Endodermal cell (in vitro differentiated cells): ENCODE measurements at regions not wholly inside any gene's neighbourhood (a gene's known extent, or its start where the extent isn't known, plus 50 kb on each side); places are given as distances from the start of the nearest gene placed in this dataset.

Experiments
- DNase-seq: peaks from one replicate; pipeline ENCODE4 v3.0.0-alpha.2; 2017
- H3K27ac ChIP-seq: 2 replicates; pipeline ENCODE4 v1.5.1; 2013; ENCODE audit warnings: mild to moderate bottlenecking, low read depth, low read length, moderate library complexity
- H3K27me3 ChIP-seq: 2 replicates; pipeline ENCODE4 v1.6.1; 2013; ENCODE audit warnings: mild to moderate bottlenecking, low read length, moderate library complexity; ENCODE audit not compliant: insufficient read depth, control insufficient read depth, poor library complexity, severe bottlenecking
- H3K36me3 ChIP-seq: 2 replicates; pipeline ENCODE4 v1.7.0; 2013; ENCODE audit warnings: mild to moderate bottlenecking, low read length, moderate library complexity; ENCODE audit not compliant: control insufficient read depth, insufficient read depth
- H3K4me1 ChIP-seq: one replicate; pipeline ENCODE4 v1.7.0; 2013; ENCODE audit warnings: low read length; ENCODE audit not compliant: control insufficient read depth, insufficient read depth
- H3K4me3 ChIP-seq: 2 replicates; pipeline ENCODE4 v1.5.1; 2013; ENCODE audit warnings: mild to moderate bottlenecking, low read length, moderate library complexity
- H3K9ac ChIP-seq: 2 replicates; pipeline ENCODE4 v1.6.1; 2013; ENCODE audit warnings: mild to moderate bottlenecking, low read length, moderate library complexity; ENCODE audit not compliant: poor library complexity, severe bottlenecking; ENCODE audit errors: extremely low read depth
- H3K9me3 ChIP-seq: 2 replicates; pipeline ENCODE4 v1.6.1; 2013; ENCODE audit warnings: mild to moderate bottlenecking, low read length, moderate library complexity; ENCODE audit not compliant: control insufficient read depth
- H3K27ac Mint-ChIP-seq: 2 replicates; pipeline ENCODE4 v1.8.0; 2020; ENCODE audit warnings: mixed read lengths
- H3K27me3 Mint-ChIP-seq: 2 replicates; pipeline ENCODE4 v1.8.0; 2021; ENCODE audit warnings: mild to moderate bottlenecking, mixed read lengths; ENCODE audit not compliant: insufficient read depth
- H3K36me3 Mint-ChIP-seq: 2 replicates; pipeline ENCODE4 v1.8.0; 2020; ENCODE audit warnings: low read depth, mixed read lengths
- H3K4me1 Mint-ChIP-seq: 2 replicates; pipeline ENCODE4 v1.8.0; 2020; ENCODE audit warnings: mixed read lengths
- H3K4me3 Mint-ChIP-seq: 2 replicates; pipeline ENCODE4 v1.8.0; 2020; ENCODE audit warnings: mild to moderate bottlenecking, moderate library complexity, mixed read lengths
- H3K9me3 Mint-ChIP-seq: 2 replicates; pipeline ENCODE4 v1.8.0; 2020; ENCODE audit warnings: mild to moderate bottlenecking, mixed read lengths
- CTCF ChIP-seq: fragments of 200-600 bp; sonication (generic); conservative IDR thresholded peaks from 2 replicates; pipeline ENCODE4 v1.5.0; 2021; ENCODE audit warnings: antibody characterized with exemption, mild to moderate bottlenecking
- WGBS, 2 experiments: methylation state at CpG; one replicate each; pipeline versions ENCODE4 v1.1.5 to v1.1.7; 2013; ENCODE audit warnings: missing lambda C conversion rate in 2 of 2, mixed read lengths in 1 of 2; ENCODE audit not compliant: insufficient coverage in 1 of 2, insufficient read length in 1 of 2; 5-methylcytosine and 5-hydroxymethylcytosine counted together

- no peaks in the 10 kb centered on the region for H3K27me3 ChIP-seq
- H3K4me3 Mint-ChIP-seq, result no peak overlapping the region
- H3K27me3 Mint-ChIP-seq, result no peaks in the 10 kb centered on the region
- TF ChIP-seq CTCF, result no peak
- peaks cover under 1% of the 10 kb centered on the region for H3K36me3 Mint-ChIP-seq
- H3K27ac Mint-ChIP-seq, result no peak overlapping the region
- WGBS, 2 experiments, result 80% methylated on average over 1 of the region's 2 CpGs; no CpG with 5 or more reads in 1 of the 2 experiments
- peaks cover 19% of the 10 kb centered on the region for H3K9me3 Mint-ChIP-seq
- no peaks in the 10 kb centered on the region for H3K36me3 ChIP-seq
- no peak overlapping the region for H3K4me3 ChIP-seq
- no peak for DNase-seq
- H3K9ac ChIP-seq, result no peak overlapping the region
- peaks cover 49% of the 10 kb centered on the region for H3K9me3 ChIP-seq
- H3K4me1 Mint-ChIP-seq, result peaks cover 10% of the 10 kb centered on the region
- H3K4me1 ChIP-seq, result no peaks in the 10 kb centered on the region
- no peak overlapping the region for H3K27ac ChIP-seq
Observed at GRCh38 chr18:71209944-71210343, 921.1 kb downstream of the SOCS6 start.

GRCh38 chr18:71194438-71194837 is 905.6 kb downstream of the SOCS6 start:
- 71% methylated on average over 1 of the region's 1 CpG; no CpG with 5 or more reads in 1 of the 2 experiments for WGBS, 2 experiments
- no peak for TF ChIP-seq CTCF

GRCh38 chr18:71189581-71189980 is 900.7 kb downstream of the SOCS6 start:
- Histone ChIP-seq H3K4me1 (no peaks in the 10 kb centered on the region), H3K4me3 (no peak overlapping the region), H3K9me3 (peaks cover 53% of the 10 kb centered on the region), H3K27me3 (no peaks in the 10 kb centered on the region), H3K36me3 (no peaks in the 10 kb centered on the region), H3K27ac (no peak overlapping the region), H3K9ac (no peak overlapping the region)
- 38 to 69% methylated on average over 1 to 3 of the region's 3 CpGs for WGBS, 2 experiments
- no peaks in the 10 kb centered on the region for H3K4me1 Mint-ChIP-seq
- H3K27ac Mint-ChIP-seq, result no peak overlapping the region
- H3K9me3 Mint-ChIP-seq, result no peaks in the 10 kb centered on the region
- peaks cover 5% of the 10 kb centered on the region for H3K27me3 Mint-ChIP-seq
- no peaks in the 10 kb centered on the region for H3K36me3 Mint-ChIP-seq
- no peak overlapping the region for H3K4me3 Mint-ChIP-seq
- no peak for DNase-seq
- no peak for TF ChIP-seq CTCF

More at GRCh38 chr18:71194438-71194837, 905.6 kb downstream of the SOCS6 start:
- no peaks in the 10 kb centered on the region for H3K36me3 Mint-ChIP-seq
- H3K4me3 Mint-ChIP-seq, result no peak overlapping the region
- no peak for DNase-seq
- Histone ChIP-seq H3K36me3 (no peaks in the 10 kb centered on the region), H3K4me1 (no peaks in the 10 kb centered on the region), H3K27ac (no peak overlapping the region), H3K9me3 (peaks cover 62% of the 10 kb centered on the region), H3K27me3 (no peaks in the 10 kb centered on the region), H3K9ac (no peak overlapping the region), H3K4me3 (no peak overlapping the region)
- H3K9me3 Mint-ChIP-seq, result no peaks in the 10 kb centered on the region
- no peak overlapping the region for H3K27ac Mint-ChIP-seq
- no peaks in the 10 kb centered on the region for H3K4me1 Mint-ChIP-seq
- H3K27me3 Mint-ChIP-seq, result peaks cover 3% of the 10 kb centered on the region
